Ovary (tissue), 3 donors: ENCODE measurements at regions not wholly inside any gene's neighbourhood (a gene's known extent, or its start where the extent isn't known, plus 50 kb on each side); places are given as distances from the start of the nearest gene placed in this dataset.

Experiments used
- CTCF ChIP-seq, 3 donors: fragments of 450-650 bp in 2 of 3; fragments of 200-600 bp in 1 of 3; IDR thresholded peaks; one replicate each; pipeline versions ENCODE4 v1.5.1 to v1.8.0; 2016 to 2022; ENCODE audit warnings: antibody characterized with exemption in 3 of 3, mild to moderate bottlenecking in 1 of 3
- EP300 ChIP-seq: sonication (generic); formaldehyde crosslinking; IDR thresholded peaks from one replicate; pipeline ENCODE4 v1.6.1; 2017; ENCODE audit warnings: antibody characterized with exemption
- POLR2A ChIP-seq: fragments of 450-650 bp; IDR thresholded peaks from one replicate; pipeline ENCODE4 v1.6.1; 2017; ENCODE audit warnings: antibody characterized with exemption, mild to moderate bottlenecking, moderate library complexity
- donor health status: DM: no; HTN: no; CAD: no.

- TF ChIP-seq POLR2A (no peak), CTCF (IDR thresholded peaks at IDR 0.05) (no peak), EP300 (no peak)
Measured at GRCh38 chr5:104218200-104218599, 655.6 kb upstream of the NUDT12 start.
